Tibial nerve (tissue), 4 donors: ENCODE measurements at regions not wholly inside any gene's neighbourhood (a gene's known extent, or its start where the extent isn't known, plus 50 kb on each side); places are given as distances from the start of the nearest gene placed in this dataset.

Source experiments
- EP300 ChIP-seq, 2 donors: sonication (generic); formaldehyde crosslinking; IDR thresholded peaks; one replicate each; pipeline ENCODE4 v1.6.1; 2017; ENCODE audit warnings: antibody characterized with exemption in 2 of 2, mild to moderate bottlenecking in 1 of 2
- POLR2A ChIP-seq, 2 donors: fragments of 450-650 bp; IDR thresholded peaks; one replicate each; pipeline ENCODE4 v1.6.1; 2017; ENCODE audit warnings: antibody characterized with exemption in 2 of 2, mild to moderate bottlenecking in 2 of 2, moderate library complexity in 2 of 2
- TF ChIP-seq, protein P1 (sequence below), 5 experiments: fragments of 200-600 bp in 3 of 5; fragments of 450-650 bp in 2 of 5; sonication (generic) in 3 of 5; IDR thresholded peaks; one replicate each; pipeline ENCODE4 v1.5.1; 2016 to 2019; ENCODE audit warnings: antibody characterized with exemption in 5 of 5, mild to moderate bottlenecking in 3 of 5, moderate library complexity in 2 of 5

DNA sequence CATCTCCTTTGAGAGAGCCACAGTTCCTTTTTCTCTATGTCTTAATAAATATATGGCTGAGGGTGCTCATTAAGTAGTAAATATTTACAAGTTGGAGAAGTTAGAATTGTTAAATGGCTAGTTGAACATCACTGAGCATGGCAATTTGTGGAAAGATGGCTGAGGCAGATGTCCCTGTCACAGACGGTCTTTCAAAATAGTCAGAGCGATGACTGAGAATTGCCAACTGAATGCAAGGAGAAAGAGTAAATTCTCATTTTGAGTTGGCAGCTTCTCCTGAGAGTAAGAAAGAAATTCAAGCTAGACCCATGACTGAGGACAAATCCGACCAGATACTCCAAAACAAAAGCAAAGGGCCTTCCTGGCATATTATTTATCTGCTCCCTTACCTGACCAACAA, 617.9 kb downstream of the KCTD16 start:
- TF ChIP-seq POLR2A (IDR thresholded peaks at IDR 0.05) (no peak), EP300 (IDR thresholded peaks at IDR 0.05) (no peak)
- TF ChIP-seq, protein P1, sequence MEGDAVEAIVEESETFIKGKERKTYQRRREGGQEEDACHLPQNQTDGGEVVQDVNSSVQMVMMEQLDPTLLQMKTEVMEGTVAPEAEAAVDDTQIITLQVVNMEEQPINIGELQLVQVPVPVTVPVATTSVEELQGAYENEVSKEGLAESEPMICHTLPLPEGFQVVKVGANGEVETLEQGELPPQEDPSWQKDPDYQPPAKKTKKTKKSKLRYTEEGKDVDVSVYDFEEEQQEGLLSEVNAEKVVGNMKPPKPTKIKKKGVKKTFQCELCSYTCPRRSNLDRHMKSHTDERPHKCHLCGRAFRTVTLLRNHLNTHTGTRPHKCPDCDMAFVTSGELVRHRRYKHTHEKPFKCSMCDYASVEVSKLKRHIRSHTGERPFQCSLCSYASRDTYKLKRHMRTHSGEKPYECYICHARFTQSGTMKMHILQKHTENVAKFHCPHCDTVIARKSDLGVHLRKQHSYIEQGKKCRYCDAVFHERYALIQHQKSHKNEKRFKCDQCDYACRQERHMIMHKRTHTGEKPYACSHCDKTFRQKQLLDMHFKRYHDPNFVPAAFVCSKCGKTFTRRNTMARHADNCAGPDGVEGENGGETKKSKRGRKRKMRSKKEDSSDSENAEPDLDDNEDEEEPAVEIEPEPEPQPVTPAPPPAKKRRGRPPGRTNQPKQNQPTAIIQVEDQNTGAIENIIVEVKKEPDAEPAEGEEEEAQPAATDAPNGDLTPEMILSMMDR (IDR thresholded peaks at IDR 0.05) = no peak
